NCI-H2029 (cell line): ENCODE measurements at regions not wholly inside any gene's neighbourhood (a gene's known extent, or its start where the extent isn't known, plus 50 kb on each side); places are given as distances from the start of the nearest gene placed in this dataset.

Experiments
- DNase-seq: peaks from one replicate; lab custom pipeline; 2025; lab: John Stamatoyannopoulos, UW

DNA sequence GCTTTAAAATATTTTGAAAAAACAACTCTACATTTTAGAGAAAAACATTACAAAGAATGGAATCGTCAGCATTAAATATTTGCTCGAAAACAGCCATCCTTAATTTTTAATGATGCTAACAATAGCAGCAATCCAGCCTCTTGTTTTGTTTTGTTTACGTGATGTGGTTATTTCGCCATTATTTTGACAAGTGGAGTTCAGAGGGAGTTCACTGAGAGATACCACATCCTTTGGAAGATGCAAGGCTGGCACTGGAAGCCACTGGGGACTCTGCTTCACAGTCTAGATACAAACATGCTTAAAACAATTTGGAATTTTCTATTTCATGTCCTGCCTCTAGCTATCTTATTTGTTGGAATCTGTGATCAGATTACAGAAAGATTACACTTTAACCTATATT, 556.3 kb downstream of the PCDH17 start:
- DNase-seq = no peak

DNA sequence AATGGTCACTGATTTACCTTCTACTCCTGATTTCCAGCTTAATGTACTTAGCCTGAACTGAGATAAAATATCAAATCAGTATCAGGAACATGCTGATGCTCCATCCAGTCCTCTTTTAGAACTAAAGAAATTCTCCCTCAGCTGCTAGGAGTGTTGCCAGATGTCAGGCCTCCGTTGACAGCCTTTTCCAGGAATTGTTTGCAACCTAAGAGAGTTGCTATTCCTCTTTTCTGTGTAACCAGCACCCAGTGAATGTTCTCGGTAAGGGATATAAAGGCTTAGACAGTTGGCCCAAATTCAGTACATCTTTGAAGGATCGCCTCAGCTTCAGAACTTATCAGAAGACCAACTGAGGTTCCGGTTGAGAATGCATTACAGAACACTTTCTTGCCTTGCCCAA, 559.0 kb downstream of the PCDH17 start:
- no peak for DNase-seq

DNA sequence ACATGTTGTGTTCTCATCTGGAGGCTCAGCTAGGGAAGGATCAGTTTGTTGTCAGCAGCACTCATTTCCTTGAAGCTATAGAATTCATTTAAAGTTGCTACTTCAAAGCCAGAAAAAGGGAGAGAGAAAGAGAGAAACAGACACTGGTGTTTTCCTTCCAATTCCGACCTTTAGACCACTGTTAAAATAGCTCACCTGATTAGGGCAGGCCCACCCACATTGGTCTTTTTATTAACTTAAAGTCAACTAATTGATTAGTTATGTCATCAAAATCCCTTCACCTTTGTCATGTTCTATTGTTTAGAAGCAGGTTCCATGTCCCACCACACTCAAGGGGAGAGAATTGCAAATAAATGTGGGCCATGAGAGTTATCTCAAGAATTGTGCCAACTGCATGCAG, 560.2 kb downstream of the PCDH17 start:
- no peak for DNase-seq

DNA sequence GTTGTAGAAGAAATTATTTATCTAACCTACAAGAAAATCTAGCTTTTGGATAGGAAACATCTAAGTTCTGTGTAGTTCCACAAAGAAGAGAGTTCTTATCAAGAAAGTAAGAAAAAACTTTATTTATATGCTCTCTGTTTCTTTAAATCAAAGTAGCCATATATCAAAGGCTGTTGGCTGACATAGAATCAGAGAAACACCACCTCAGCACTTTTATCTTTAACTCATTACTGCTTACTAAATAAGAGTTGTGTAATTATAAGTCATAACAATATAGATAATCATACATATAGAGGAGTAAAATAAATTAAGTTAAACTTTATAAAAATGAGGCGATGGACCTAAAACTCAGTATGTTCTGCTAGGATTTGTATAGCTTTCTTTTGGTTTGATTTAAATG, 570.6 kb downstream of the PCDH17 start:
- DNase-seq = no peak

DNA sequence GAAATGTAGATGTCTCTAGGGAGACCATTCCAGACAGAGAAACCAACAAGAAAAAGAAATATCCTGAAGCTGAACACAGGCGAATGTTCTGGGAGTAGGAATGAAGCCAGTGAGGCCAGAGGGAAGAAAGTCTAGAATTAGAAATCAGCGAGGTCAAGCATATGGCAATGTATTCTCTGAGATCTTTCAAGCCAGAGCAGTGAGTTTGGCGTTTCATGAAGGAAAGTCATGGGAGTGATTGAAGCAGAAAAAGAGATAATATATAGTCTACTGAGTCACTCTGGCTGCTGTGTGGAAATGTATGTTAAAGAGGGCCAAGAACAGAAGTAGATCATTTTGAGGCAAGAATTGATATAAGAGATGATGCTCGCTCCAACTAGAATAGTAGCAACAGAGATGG, 576.0 kb downstream of the PCDH17 start:
- DNase-seq = no peak

DNA sequence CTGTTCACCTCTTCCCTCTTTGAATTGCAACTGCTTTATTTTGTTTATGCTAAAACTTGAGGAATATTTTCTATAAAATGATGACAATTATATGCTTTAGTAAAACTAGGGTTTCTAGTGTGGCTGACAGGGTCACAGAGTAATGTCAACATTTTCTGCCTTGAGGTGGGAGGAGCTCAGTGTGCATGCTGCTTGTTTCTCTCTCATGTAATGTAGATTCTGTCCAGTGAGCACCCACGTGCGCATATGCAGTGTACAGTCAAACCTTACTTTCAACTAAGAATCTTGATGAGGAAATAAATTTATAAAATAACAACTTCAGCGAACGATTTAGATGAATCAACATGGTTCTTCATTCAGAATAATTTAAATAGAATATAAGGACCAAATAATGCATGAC, 603.9 kb downstream of the PCDH17 start:
- no peak for DNase-seq

DNA sequence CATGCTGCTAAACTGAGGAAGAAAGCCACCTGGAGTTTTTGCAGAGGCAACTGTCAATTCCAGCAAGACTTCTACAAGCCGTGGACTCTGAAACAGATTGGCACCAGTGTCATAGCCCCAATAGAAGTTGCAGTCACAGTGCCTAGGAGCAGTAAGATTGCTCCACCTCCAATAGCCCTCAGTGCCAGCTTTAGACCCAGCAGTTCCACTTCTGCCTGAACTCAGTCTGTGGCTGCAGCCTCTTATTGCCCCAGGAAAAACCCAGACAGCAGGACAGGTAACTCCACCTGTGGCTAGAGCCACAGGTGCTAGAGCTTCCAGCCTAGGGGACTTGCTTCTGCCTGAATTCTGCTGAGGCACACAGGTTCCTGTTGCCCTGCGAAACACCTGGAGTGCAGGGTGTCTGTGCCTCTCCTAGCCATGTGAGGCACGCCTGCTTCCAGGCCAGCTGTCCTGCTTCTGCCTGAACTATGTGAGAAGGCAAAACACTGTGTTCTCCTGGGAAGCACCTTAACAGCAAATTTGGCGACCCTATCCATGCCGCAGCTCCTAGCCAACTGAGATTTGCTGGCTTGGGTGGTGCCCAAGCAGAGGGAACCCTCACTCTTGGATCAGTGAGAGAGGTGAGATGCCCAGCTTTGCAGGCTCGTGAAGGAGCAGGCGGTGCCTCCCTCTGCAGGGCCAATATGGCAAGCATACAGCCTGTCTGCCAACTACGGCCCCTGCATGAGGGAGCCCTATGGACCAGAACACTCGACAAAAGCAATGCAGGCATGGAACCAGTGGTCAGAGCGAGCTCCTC, 607.6 kb downstream of the PCDH17 start:
- no peak for DNase-seq

DNA sequence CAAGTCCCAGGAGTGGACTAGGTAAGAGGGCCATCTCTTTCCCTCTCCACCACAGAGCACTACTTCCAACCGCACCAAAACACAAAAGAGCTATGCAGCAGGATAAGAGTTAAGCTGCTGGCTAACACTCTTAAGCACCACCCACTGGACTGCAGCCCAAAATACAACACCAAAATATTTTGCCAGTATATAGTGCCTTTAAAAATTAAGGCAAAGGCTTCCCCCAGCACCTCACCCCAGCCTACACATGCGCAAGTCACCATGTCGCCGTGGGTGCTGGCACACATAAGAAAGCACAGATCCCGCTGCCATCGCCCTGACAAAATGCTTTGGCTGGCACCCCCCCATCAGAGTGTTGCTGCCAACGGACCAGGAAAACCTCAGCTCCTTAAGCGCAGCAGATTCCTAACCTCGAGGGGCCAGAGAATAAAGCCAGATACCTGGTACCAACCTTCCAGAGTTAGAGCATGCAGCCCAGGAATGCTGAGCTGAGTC, 608.3 kb downstream of the PCDH17 start:
- DNase-seq = no peak

DNA sequence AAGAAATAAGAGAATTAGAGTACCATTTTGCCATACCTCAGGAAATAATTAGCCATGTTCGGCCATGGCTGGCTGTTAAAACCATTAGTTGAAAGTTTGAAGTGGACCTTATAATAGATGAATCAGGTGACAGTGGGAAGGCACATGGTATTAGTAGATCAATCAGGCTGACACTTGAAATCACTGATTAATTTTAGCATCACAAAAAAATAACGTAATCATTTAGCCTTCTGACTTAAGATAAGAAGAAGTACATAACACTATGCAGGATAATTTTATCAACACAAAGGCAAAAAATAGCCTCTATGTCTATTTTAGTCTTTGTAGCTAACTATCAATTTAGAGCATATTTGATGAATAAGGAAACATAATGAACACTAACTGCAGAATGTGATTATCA, 615.5 kb downstream of the PCDH17 start:
- DNase-seq = no peak

DNA sequence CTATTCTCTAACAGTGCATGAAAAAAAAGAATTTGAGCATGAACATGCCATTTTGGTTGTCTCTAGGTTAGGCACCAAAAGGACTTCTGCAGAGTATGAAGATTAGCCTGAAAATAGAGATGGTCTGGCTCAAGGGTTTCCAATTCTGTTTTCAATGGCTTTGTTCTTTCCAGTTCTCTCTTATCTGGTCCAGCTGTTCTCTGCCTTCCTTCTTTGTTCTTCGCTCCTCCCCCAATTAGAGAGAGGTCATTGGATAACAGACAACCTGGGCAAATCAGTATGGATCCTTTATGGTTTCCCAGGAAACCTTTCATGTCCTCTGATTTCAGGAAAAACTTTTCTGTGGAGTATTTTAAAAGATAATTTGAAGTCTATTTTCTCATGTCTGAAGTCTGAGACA, 623.4 kb downstream of the PCDH17 start:
- no peak for DNase-seq

DNA sequence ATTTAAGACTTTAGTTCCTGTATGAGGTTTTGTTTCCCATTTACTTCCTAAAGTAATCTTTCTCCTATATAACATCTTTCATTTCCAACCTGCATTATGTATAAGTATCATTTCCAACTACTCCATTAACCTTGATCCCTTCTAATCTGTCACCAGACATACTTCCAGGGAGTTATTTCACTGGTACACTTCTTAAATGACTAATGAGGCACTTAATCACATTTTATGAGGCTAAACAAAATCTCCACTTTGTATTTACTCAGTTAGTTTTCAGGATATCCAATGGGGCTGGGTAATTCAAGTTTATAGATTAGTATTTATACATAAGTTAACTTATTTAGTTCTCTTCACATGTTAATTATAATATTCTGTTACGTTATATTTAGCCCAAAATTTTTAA, 634.7 kb downstream of the PCDH17 start:
- DNase-seq = no peak

DNA sequence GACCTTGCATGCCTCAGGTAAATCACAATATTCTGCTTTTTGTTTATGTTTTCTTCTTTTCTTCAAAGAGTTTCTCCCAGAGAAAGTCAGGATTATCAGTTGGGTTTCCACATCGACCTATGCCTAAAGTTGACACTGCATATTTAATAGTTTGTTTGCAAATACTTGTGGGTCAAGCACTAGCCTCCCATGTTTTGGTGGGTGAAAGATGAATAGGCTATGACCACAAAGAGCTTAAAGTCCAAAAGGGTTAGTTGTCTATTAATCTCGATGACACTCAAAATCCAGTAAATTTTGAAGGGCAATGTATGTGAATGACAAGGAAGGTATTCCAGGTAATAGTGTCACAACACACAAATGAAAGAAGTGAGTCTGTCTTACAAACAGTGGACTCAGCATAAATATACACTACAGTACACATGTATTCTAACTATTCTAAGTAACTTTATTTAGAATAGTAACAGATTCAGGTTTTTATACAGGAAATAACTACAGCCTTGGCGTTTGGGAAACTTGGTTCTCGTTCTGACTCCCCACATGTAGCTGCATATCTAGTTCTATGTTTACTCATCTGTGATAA, 667.1 kb downstream of the PCDH17 start:
- no peak for DNase-seq

DNA sequence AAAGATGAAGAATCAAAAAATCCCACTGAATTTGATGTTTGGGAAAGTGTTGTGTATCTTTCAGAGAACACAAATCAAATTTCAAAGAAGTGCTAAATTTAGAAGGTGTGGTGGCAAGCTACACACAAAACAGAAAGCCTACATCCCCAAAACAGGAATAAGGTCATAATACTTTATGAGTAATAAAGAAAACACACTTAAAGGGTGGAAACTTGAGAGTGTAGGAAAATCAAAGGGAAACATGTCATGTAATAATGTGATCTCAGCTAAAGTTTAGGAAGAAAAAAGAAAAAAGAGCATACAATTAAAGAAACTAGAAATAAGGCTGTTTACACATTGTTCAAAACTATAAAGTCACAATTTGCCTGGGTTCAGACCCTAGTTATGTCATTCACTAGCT, 668.7 kb downstream of the PCDH17 start:
- DNase-seq = no peak

DNA sequence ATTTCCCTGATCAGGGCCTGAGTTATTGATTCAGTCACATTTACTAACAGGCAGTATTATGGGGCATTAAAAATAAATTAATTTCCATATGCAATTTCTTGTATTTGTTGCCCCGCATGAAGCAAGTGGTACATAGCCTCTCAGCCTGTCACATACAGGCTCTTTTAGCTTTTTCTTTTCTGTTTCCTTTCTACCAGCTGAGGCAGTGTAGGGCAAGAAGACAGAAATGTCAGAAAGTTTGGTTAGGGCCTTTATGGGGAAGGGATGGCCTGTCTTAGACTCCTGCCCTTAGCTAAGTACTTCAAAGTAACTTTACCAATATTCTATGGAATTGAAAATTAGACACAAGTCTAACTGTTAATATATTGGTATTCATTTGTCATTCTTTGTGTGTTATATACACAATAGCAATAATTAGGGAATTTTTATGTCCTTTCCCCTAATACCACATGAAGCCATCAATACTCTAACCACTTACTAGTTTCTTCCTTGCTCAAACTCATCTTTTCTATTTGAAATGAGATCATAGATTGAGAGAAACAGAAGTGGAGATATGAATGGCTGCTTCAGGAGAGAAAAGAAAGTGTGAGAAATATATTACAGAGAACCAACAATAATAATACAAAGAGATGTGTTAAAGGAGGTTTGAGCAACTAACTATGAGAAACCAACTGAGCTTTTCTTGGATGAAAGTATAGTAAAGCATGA, 669.6 kb downstream of the PCDH17 start:
- no peak for DNase-seq

DNA sequence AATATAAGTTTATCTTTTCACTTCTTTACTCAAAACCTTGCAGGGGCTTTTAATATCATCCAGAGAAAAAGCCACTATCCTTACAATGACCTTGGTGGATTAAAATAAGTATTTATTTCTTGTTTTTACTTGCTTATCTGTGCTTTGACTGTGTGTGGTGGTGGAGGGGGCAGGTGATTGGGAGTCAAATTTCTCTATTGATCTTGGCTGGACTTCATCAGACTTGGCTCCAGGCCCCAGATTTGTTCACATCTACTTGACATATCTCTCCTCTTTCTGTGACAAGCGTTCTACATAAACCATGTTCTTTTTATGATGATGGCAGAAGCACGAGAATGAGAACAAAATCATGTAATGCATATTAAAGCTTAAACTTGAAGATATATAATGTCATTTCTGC, 670.8 kb downstream of the PCDH17 start:
- no peak for DNase-seq

DNA sequence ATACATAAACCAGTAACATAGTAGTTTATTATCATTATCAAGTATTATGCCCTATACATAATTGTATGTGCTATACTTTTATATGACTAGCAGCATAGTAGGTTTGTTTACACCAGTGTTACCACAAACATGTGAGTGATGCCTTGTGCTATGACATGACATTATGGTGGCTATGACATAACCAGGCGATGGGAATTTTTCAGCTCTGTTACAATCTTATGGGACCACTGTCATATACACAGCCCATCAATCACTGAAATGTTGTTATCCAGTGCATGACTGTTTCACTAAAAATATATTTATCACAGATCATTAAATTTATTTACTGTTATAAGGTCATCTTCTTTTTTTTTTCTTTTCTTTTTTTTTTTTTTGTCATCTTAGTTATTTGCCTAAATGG, 674.5 kb downstream of the PCDH17 start:
- DNase-seq = no peak

DNA sequence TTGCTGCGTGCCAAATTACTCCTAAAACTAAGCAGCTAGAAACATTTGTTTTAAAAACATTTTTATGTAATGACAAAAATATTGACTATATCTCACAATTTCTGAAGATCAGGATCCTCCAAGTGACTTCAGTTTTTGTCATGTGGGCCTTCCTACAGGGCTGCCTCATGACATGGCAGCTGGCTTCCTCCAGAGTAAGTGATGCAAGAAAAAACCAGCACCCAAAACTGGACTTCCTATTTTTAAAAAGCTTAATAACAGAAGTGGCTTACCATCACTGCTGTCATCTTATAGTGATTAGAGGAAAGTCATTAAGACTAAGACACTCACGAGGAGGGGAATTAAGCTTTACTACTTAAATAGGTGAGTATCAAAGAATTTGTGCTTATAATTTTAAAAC, 681.7 kb downstream of the PCDH17 start:
- DNase-seq = no peak

DNA sequence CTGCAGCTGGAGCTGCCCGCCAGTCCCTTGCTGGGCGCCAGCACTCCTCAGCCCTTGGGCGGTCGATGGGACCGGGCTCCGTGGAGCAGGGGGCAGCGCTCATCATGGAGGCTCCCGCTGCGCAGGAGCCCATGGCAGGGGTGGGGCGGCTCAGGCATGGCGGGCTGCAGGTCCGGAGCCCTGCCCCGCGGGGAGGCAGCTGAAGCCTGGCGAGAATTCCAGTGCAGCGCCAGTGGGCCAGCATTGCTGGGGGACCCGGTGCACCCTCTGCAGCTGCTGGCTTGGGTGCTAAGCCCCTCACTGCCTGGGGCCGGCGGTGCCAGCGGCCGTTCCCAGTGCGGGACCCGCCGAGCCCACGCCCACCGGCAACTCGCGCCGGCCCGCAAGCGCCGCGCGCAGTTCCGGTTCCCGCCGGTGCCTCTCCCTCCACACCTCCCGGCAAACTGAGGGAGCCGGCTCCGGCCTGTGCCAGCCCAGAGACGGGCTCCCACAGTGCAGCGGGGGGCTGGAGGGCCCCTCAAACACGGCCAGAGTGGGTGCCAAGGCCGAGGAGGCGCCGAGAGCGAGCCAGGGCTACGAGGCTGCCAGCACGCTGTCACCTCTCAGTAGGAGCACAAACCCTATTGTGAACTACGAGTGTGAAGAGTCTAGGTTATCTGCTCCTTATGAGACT, 687.1 kb downstream of the PCDH17 start:
- no peak for DNase-seq

DNA sequence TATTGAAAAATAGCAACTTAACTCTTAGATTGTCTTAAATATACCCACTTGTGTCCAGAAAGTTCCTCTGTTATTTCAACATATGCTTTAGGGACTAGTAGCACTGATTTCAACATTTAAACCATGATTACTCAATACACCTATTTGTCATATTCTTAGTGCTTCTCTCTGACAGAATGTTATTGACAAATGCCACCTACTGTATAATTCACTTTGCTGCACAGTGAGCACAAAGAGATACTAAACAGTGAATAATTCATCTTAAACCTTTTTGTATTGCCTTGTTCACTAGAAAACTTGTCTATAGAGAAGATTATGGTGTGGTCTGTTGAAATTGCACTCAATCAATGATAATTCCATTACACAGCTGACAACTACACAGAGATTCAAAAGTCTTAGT, 692.6 kb downstream of the PCDH17 start:
- no peak for DNase-seq

DNA sequence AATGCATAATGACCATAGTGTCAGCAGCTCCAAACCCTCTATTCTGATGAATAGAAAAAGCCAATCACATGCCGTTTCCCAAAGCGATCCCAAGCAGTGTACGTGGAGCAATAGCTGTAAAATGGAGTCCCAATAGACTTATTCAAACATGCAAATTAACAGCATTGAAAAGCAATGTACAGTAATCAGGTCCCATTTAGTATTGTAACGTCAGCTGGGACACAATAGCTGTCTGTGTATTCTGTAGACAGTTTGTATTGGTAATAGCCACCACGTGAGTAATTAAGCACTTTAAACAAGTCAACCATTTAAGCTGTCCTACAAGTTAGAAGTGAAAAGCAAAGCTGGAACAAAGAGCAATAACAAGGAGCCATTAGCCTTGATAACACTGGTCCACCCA, 698.2 kb downstream of the PCDH17 start:
- no peak for DNase-seq

DNA sequence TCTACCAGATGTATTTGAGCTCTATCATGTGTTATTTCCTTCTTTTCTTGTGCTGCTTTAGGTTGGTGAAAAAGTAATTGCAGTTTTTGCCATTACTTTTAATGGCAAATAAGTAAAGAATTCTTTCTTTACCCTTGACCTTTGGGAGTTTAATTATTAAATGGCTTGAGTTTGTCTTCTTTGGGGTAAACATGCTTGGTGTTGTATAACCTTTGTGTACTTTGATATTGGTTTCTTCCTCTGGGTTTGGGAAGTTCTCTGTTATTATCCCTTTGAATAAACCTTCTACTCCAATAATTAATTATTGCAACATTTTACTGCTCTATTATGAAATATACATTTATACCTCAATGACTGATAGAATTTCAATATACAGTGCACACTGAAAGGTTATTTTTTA, 709.4 kb downstream of the PCDH17 start:
- no peak for DNase-seq

DNA sequence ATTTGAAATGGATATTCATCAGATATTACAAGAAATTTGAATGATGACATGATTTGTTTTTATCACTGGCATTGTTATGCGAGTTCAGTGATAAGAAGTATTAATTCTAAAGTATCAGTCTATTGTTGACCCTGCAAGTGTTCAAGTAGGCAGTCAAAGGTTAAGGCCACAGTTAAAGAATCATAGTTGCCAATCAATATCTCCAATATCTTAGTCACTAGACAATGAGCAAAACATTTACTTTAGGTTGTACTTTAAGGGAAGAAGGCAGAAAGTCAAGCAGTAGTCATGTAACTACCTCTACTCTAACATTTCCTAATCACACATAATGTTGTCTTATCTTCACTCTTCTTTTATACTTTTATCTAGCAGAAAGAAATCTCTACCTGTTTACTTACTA, 709.8 kb downstream of the PCDH17 start:
- no peak for DNase-seq

DNA sequence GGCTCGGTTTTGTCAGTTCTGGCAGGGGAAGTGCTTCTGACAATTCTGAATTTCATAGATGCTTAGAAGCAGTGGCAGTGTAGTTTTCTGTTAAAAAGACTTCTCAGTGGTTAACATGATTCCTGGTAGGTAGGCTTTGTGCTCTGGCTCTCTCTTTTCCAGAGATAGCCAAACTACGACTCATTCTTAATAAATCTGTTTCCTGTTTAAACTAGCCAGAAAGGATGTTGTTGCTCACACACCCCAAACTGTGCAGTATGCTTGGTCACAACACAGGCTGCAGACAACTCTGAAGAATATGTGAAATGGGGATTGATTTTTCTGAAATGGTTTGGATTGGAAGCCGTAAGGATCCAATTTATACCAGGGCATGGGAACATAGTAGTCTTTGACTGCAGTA, 711.5 kb downstream of the PCDH17 start:
- no peak for DNase-seq
